ENCODE measurements at regions not wholly inside any gene's neighbourhood (a gene's known extent, or its start where the extent isn't known, plus 50 kb on each side); places are given as distances from the start of the nearest gene placed in this dataset.

DNA sequence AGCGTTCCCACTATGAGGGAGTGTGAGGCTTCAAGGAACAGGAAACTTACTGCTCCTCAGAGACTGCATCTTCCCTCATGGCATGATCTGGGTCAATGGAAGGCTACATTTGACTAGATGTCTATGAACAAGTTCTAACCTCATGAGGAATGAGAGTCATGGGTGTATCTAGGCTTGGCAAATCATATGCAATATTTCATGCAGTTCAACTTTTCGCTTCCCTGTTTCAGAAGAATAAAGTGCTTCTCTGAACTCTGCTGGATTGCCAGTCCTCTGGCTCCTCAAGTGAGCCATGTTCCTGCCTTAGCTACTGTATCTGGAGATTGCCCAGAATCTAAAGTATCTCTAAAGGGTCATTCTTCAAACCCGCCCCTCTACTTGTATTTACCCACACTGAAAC, 54.3 kb upstream of the SEMA3A start:
- Histone ChIP-seq H4K20me1 (ENCODE audit: insufficient read depth) (no peaks in the 10 kb centered on the region), H3K79me2 (ENCODE audit: insufficient read depth, low read length) (no peaks in the 10 kb centered on the region), H3K36me3 (ENCODE audit: control insufficient read depth in 1 of 2, insufficient read depth in 2 of 2, low read length in 2 of 2) (no peaks in the 10 kb centered on the region), H3K4me2 (ENCODE audit: low read length) (no peak overlapping the region), H3K9me3 (ENCODE audit: control insufficient read depth in 1 of 2, insufficient read depth in 1 of 2, low read depth in 1 of 2, low read length in 2 of 2) (no peaks in the 10 kb centered on the region; a peak in 1 of 4 replicates), H3K27ac (ENCODE audit: low read depth, low read length) (no peak overlapping the region), H3K9me2 (ENCODE audit: insufficient read depth) (no peaks in the 10 kb centered on the region), H2AFZ (ENCODE audit: low read depth, low read length, poor library complexity, severe bottlenecking) (no peak overlapping the region), H3K4me1 (ENCODE audit: control insufficient read depth in 1 of 2, insufficient read depth in 2 of 2, low read length in 2 of 2) (peaks cover 0 to 4% of the 10 kb centered on the region in 2 experiments; a peak in 2 of 4 replicates), H3K4me3 (replicated peaks in 1 of 2; ENCODE audit: low read depth in 1 of 2, low read length in 2 of 2) (no peak overlapping the region), H3K27me3 (ENCODE audit: insufficient read depth, low read length) (no peaks in the 10 kb centered on the region), H3K9ac (ENCODE audit: low read length) (no peak overlapping the region)
- TF ChIP-seq FOSL1 (IDR thresholded peaks at IDR 0.05; ENCODE audit: low read depth) (no peak), SIN3A (IDR thresholded peaks at IDR 0.05; ENCODE audit: low read depth) (no peak), TCF7L2 (IDR thresholded peaks at IDR 0.05; ENCODE audit: borderline replicate concordance, extremely low read depth, insufficient read depth, insufficient read length) (no peak), ZFX (IDR thresholded peaks at IDR 0.05) (no peak)
- TF ChIP-seq, protein P1, sequence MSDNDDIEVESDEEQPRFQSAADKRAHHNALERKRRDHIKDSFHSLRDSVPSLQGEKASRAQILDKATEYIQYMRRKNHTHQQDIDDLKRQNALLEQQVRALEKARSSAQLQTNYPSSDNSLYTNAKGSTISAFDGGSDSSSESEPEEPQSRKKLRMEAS (IDR thresholded peaks at IDR 0.05) = no peak
- ChIA-PET CTCF (no interaction called here), POLR2A (no interaction called here), RAD21 (ENCODE audit: low non-redundant PET in 1 of 2, low total read pairs in 2 of 2, uncharacterized antibody in 2 of 2, unreplicated experiment in 2 of 2) (no interaction called here)
- no TSS peak for BruUV-seq (replicated peaks)
- DNase-seq (ENCODE audit: low read depth, low spot score) = no peak
- intact Hi-C loops (cut with micrococcal nuclease) = no loop called here
- no peak for ATAC-seq

DNA sequence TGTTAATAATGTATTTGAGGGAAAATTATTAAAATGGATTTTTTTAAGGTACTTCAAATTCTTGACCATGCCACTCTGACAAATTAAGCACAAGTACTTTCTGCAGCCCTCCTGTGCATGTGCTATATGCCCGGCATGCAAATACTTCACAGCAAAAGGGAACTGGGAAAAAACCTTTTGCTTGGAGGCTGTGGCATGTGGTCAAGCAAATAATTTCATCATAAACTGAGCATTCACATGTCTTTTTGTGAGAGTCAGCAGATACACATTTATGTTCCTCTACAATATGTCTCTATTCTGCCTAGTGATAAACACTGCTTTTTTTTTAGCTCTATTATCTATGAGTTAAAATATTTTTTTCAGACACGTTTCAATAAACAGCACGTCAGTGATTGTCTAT, 53.7 kb upstream of the SEMA3A start:
- ChIA-PET CTCF (no interaction called here), RAD21 (ENCODE audit: low non-redundant PET in 1 of 2, low total read pairs in 2 of 2, uncharacterized antibody in 2 of 2, unreplicated experiment in 2 of 2) (no interaction called here), POLR2A (no interaction called here)
- H3K27ac ChIP-seq (ENCODE audit: low read depth, low read length) = no peak overlapping the region
- H4K20me1 ChIP-seq (ENCODE audit: insufficient read depth) = no peaks in the 10 kb centered on the region
- H3K4me2 ChIP-seq (ENCODE audit: low read length) = no peak overlapping the region
- H3K9me2 ChIP-seq (ENCODE audit: insufficient read depth) = no peaks in the 10 kb centered on the region
- H3K27me3 ChIP-seq (ENCODE audit: insufficient read depth, low read length) = no peaks in the 10 kb centered on the region
- peak overlapping the region; percentile 15 for H2AFZ ChIP-seq (ENCODE audit: low read depth, low read length, poor library complexity, severe bottlenecking)
- TF ChIP-seq EZH2phosphoT487 (IDR thresholded peaks at IDR 0.05; ENCODE audit: borderline replicate concordance) = no peak
- no peak for TF ChIP-seq POLR2A (IDR thresholded peaks at IDR 0.05; ENCODE audit: borderline replicate concordance, extremely low read depth, insufficient read depth, insufficient read length)
- no peak for TF ChIP-seq POLR2AphosphoS5 (IDR thresholded peaks at IDR 0.05; ENCODE audit: low read depth, low read length)
- no peak for TF ChIP-seq EGR1 (IDR thresholded peaks at IDR 0.05; ENCODE audit: low read depth)
- TF ChIP-seq EZH2 (IDR thresholded peaks at IDR 0.05) = no peak
- TF ChIP-seq SRF (IDR thresholded peaks at IDR 0.05; ENCODE audit: low read depth) = no peak
- no peak for TF ChIP-seq RAD21 (IDR thresholded peaks at IDR 0.05; ENCODE audit: low read depth)
- TF ChIP-seq JUND (IDR thresholded peaks at IDR 0.05) = no peak
- H3K4me1 ChIP-seq (ENCODE audit: control insufficient read depth in 1 of 2, insufficient read depth in 2 of 2, low read length in 2 of 2) = peaks cover 0 to 4% of the 10 kb centered on the region in 2 experiments; a peak in 2 of 4 replicates
- intact Hi-C loops (cut with micrococcal nuclease) = no loop called here
- no peak overlapping the region for H3K9ac ChIP-seq (ENCODE audit: low read length)
- ATAC-seq (no peak), DNase-seq (ENCODE audit: low read depth, low spot score) (no peak)
- no peaks in the 10 kb centered on the region; a peak in 1 of 4 replicates for H3K9me3 ChIP-seq (ENCODE audit: control insufficient read depth in 1 of 2, insufficient read depth in 1 of 2, low read depth in 1 of 2, low read length in 2 of 2)
- H3K36me3 ChIP-seq (ENCODE audit: control insufficient read depth in 1 of 2, insufficient read depth in 2 of 2, low read length in 2 of 2) = no peaks in the 10 kb centered on the region
- H3K79me2 ChIP-seq (ENCODE audit: insufficient read depth, low read length) = no peaks in the 10 kb centered on the region
- H3K4me3 ChIP-seq (replicated peaks in 1 of 2; ENCODE audit: low read depth in 1 of 2, low read length in 2 of 2) = no peak overlapping the region
- no TSS peak for BruUV-seq (replicated peaks)

Data from HCT116 (cell line).